ENCODE measurements at regions not wholly inside any gene's neighbourhood (a gene's known extent, or its start where the extent isn't known, plus 50 kb on each side); places are given as distances from the start of the nearest gene placed in this dataset.

GRCh38 chr4:108280072-108280471 lies 111.3 kb upstream of the LEF1 start:
- no peak for TF ChIP-seq EZH2 (IDR thresholded peaks at IDR 0.05; ENCODE audit: borderline replicate concordance, low read depth, low read length, severe bottlenecking)
- Histone ChIP-seq H3K9me1 (replicated peaks; ENCODE audit: control insufficient read depth, extremely low read depth, insufficient read depth, low read length) (no peaks in the 10 kb centered on the region), H3K27me3 (ENCODE audit: control insufficient read depth in 2 of 2, insufficient read depth in 2 of 2, low read length in 2 of 2) (no peaks in the 10 kb centered on the region), H4K20me1 (replicated peaks; ENCODE audit: control insufficient read depth, extremely low read depth, insufficient read depth, low read length) (no peaks in the 10 kb centered on the region), H3K79me2 (ENCODE audit: control insufficient read depth, insufficient read depth, low read length) (no peaks in the 10 kb centered on the region), H3K4me2 (ENCODE audit: insufficient read depth, low read length) (no peak overlapping the region), H3K36me3 (ENCODE audit: control insufficient read depth in 2 of 2, extremely low read depth in 1 of 2, insufficient read depth in 2 of 2, low read length in 2 of 2) (no peaks in the 10 kb centered on the region), H3K9me3 (replicated peaks; ENCODE audit: control insufficient read depth, insufficient read depth, low read length) (no peaks in the 10 kb centered on the region), H2AFZ (ENCODE audit: low read depth, low read length) (no peak overlapping the region), H3K4me3 (replicated peaks in 1 of 3; ENCODE audit: insufficient read depth in 1 of 3, low read depth in 1 of 3, low read length in 3 of 3) (no peak overlapping the region), H3K27ac (ENCODE audit: insufficient read depth, low read depth, low read length) (no peak overlapping the region), H3K9ac (replicated peaks; ENCODE audit: extremely low read depth, insufficient read depth, low read length) (no peak overlapping the region), H3K4me1 (ENCODE audit: control insufficient read depth, extremely low read depth, insufficient read depth, low read length) (no peaks in the 10 kb centered on the region)
- no peak for DNase-seq (ENCODE audit: low read depth, low spot score)
- intact Hi-C loops (cut with micrococcal nuclease) (no loop called here), dilution Hi-C loops (cut with MboI; ENCODE audit: extremely low pct_ligation_motif_present, low sequenced_read_pairs) (no loop called here)
- no TSS peak for BruUV-seq (replicated peaks)
- FAIRE-seq = no peak
- POLR2A ChIA-PET = no interaction called here
- CTCF ChIA-PET = no interaction called here

DNA sequence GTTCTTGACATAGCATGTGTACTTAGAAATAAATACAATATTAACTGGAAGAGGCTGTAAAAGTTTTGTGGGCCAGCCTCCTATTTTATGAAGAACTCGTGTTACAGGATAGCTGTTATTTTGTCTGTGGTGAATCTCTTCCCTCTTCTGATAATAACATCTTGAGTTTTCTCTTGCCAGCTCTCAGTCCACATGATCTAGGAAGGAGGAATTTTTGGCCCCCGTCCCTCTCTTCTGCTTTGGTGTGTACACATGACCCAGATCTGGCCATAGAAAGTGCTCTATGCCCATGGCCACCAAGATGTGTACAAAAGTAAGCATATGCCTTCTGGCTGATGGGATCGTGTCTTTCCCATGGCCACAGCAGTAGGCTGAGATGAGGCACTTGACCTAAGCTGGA lies 108.0 kb upstream of the LEF1 start:
- H3K27ac ChIP-seq (ENCODE audit: insufficient read depth, low read depth, low read length) = no peak overlapping the region
- H3K79me2 ChIP-seq (ENCODE audit: control insufficient read depth, insufficient read depth, low read length) = no peaks in the 10 kb centered on the region
- H3K27me3 ChIP-seq (ENCODE audit: control insufficient read depth in 2 of 2, insufficient read depth in 2 of 2, low read length in 2 of 2) = no peaks in the 10 kb centered on the region
- dilution Hi-C loops (cut with MboI; ENCODE audit: extremely low pct_ligation_motif_present, low sequenced_read_pairs) = no loop called here
- H3K4me3 ChIP-seq (replicated peaks in 1 of 3; ENCODE audit: insufficient read depth in 1 of 3, low read depth in 1 of 3, low read length in 3 of 3) = no peak overlapping the region
- TF ChIP-seq MAX (IDR thresholded peaks at IDR 0.05; ENCODE audit: insufficient read depth, insufficient read length) (no peak), FOS (IDR thresholded peaks at IDR 0.05; ENCODE audit: borderline replicate concordance, insufficient read depth, low read length) (no peak), CTCF (IDR thresholded peaks at IDR 0.05; ENCODE audit: extremely low read depth in 1 of 2, insufficient read depth in 1 of 2, low read depth in 1 of 2, low read length in 2 of 2) (no peak), POLR2A (IDR thresholded peaks at IDR 0.05; ENCODE audit: low read depth, low read length) (no peak), POLR2AphosphoS5 (IDR thresholded peaks at IDR 0.05; ENCODE audit: insufficient read depth, low read depth, low read length) (no peak), MYC (IDR thresholded peaks at IDR 0.05; ENCODE audit: low read depth, low read length) (no peak), JUN (IDR thresholded peaks at IDR 0.05; ENCODE audit: borderline replicate concordance, insufficient read depth, insufficient read length, low read depth) (no peak), EZH2 (IDR thresholded peaks at IDR 0.05; ENCODE audit: borderline replicate concordance, low read depth, low read length, severe bottlenecking) (no peak), GATA2 (IDR thresholded peaks at IDR 0.05; ENCODE audit: insufficient read depth, insufficient read length, low read depth, low read length) (no peak)
- intact Hi-C loops (cut with micrococcal nuclease) = no loop called here
- ChIA-PET CTCF (interaction anchor here (1.2 kb wide), 1 partner anchor 91 kb away, joined by 3 read pairs; no protein-coding TSS in a partner anchor), POLR2A (no interaction called here)
- H3K36me3 ChIP-seq (ENCODE audit: control insufficient read depth in 2 of 2, extremely low read depth in 1 of 2, insufficient read depth in 2 of 2, low read length in 2 of 2) = no peaks in the 10 kb centered on the region
- H3K9me1 ChIP-seq (replicated peaks; ENCODE audit: control insufficient read depth, extremely low read depth, insufficient read depth, low read length) = no peaks in the 10 kb centered on the region
- H2AFZ ChIP-seq (ENCODE audit: low read depth, low read length) = no peak overlapping the region
- no peak overlapping the region for H3K9ac ChIP-seq (replicated peaks; ENCODE audit: extremely low read depth, insufficient read depth, low read length)
- DNase-seq (ENCODE audit: low read depth, low spot score) = no peak
- no peak for FAIRE-seq
- no TSS peak for BruUV-seq (replicated peaks)
- H3K9me3 ChIP-seq (replicated peaks; ENCODE audit: control insufficient read depth, insufficient read depth, low read length) = no peaks in the 10 kb centered on the region
- no peaks in the 10 kb centered on the region for H4K20me1 ChIP-seq (replicated peaks; ENCODE audit: control insufficient read depth, extremely low read depth, insufficient read depth, low read length)
- H3K4me1 ChIP-seq (ENCODE audit: control insufficient read depth, extremely low read depth, insufficient read depth, low read length) = no peaks in the 10 kb centered on the region
- H3K4me2 ChIP-seq (ENCODE audit: insufficient read depth, low read length) = no peak overlapping the region

Data from endothelial cell of umbilical vein (primary cell).